ENCODE measurements at regions not wholly inside any gene's neighbourhood (a gene's known extent, or its start where the extent isn't known, plus 50 kb on each side); places are given as distances from the start of the nearest gene placed in this dataset.

DNA sequence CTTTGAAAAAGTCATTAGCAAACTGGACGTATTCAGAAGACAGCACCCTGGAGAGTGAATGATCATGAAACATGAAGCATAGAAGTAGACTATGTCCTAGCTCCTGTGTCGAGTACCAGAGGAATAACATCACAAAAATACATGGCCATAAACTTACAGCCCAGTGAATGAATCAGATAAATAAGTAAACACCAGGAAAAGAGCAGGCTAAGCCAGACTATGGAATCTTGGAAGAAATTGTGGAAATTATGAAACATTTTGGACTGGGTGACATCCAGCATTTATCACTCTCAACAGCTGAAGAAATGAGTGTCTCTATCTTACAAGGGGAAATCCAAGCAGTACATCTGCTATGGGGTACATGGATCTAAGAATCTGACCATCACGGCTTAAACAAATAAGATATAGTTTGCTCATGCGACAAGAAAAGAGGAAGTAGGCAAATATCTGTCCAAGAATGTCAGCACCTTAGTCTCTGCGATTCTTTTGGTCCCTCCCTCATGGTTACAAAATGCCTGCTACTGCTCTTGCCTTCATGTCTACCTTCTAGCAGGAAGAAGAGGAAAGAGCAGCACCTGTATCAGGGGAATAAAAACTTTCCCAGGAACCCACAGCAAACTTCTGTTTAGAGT, 481.5 kb downstream of the BCOR start:
- no peak overlapping the region for H3K4me3 ChIP-seq (ENCODE audit: low read depth, low read length)
- no peak for TF ChIP-seq CTCF (IDR thresholded peaks at IDR 0.05; ENCODE audit: low read depth, low read length)
- in situ Hi-C loops (cut with HindIII; ENCODE audit: low sequenced_read_pairs), result no loop called here
- DNase-seq (ENCODE audit: low read depth, low spot score), result no peak

- no peak for DNase-seq (ENCODE audit: low read depth, low spot score)
- H3K4me3 ChIP-seq (ENCODE audit: low read depth, low read length), result no peak overlapping the region
- no peak for TF ChIP-seq CTCF (IDR thresholded peaks at IDR 0.05; ENCODE audit: low read depth, low read length)
- in situ Hi-C loops (cut with HindIII; ENCODE audit: low sequenced_read_pairs), result no loop called here
Measured at GRCh38 chrX:39616731-39617130, 481.0 kb downstream of the BCOR start.

- H3K4me3 ChIP-seq (ENCODE audit: low read depth, low read length), result no peak overlapping the region
- in situ Hi-C loops (cut with HindIII; ENCODE audit: low sequenced_read_pairs), result no loop called here
- TF ChIP-seq CTCF (IDR thresholded peaks at IDR 0.05; ENCODE audit: low read depth, low read length), result no peak
- DNase-seq (ENCODE audit: low read depth, low spot score), result no peak
Measured at GRCh38 chrX:39618178-39618577, 479.6 kb downstream of the BCOR start.

DNA sequence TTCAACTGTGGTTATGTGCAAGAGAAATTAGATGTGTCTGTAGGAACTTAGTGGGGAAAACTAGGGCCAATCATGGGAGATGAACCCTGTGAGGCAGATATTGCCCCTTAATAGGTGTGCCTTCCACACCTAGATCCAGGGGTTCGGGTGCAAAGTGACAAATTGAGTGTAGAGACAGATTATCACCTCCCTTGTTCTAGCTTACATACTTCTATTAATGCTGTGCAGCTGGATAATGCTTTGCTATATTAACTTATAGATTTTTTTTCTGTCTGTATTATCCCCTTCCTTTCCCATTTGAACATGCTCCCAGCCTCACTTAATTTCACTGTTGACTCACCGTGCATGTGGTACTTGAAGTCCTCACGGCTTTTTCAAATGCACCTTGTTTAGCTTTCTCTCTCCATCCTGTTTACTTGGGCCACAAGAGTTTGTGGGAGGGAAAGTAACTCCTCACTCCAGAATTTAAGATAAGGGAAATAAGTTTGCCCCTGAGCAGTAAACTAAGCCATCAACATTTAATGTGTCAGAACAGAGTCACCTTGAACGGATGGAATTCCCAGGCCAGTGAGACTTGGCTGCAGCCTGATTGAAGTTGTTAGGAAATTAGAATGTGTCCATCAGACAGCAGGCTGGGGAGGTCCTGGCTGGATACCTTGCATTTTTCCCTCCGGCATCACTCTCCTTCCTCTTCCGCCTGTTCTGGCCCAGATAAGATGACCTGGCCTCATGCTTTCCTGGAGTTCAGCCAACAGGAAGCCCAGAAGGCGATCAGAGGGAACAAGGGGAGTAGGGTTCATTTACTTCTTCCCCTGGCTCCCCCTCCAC, 478.4 kb downstream of the BCOR start:
- in situ Hi-C loops (cut with HindIII; ENCODE audit: low sequenced_read_pairs), result no loop called here
- no peak overlapping the region for H3K4me3 ChIP-seq (ENCODE audit: low read depth, low read length)
- DNase-seq (ENCODE audit: low read depth, low spot score), result no peak
- no peak for TF ChIP-seq CTCF (IDR thresholded peaks at IDR 0.05; ENCODE audit: low read depth, low read length)

GRCh38 chrX:39624166-39624565, 473.6 kb downstream of the BCOR start:
- no peak overlapping the region for H3K4me3 ChIP-seq (ENCODE audit: low read depth, low read length)
- in situ Hi-C loops (cut with HindIII; ENCODE audit: low sequenced_read_pairs), result no loop called here
- no peak for TF ChIP-seq CTCF (IDR thresholded peaks at IDR 0.05; ENCODE audit: low read depth, low read length)
- no peak for DNase-seq (ENCODE audit: low read depth, low spot score)

GRCh38 chrX:39625810-39626209, 471.9 kb downstream of the BCOR start:
- in situ Hi-C loops (cut with HindIII; ENCODE audit: low sequenced_read_pairs), result no loop called here
- no peak overlapping the region for H3K4me3 ChIP-seq (ENCODE audit: low read depth, low read length)
- DNase-seq (ENCODE audit: low read depth, low spot score), result no peak
- TF ChIP-seq CTCF (IDR thresholded peaks at IDR 0.05; ENCODE audit: low read depth, low read length), result no peak
